Suprapubic skin (tissue), 4 donors: ENCODE measurements at regions not wholly inside any gene's neighbourhood (a gene's known extent, or its start where the extent isn't known, plus 50 kb on each side); places are given as distances from the start of the nearest gene placed in this dataset.

ENCODE experiments used
- EP300 ChIP-seq: sonication (generic); formaldehyde crosslinking; IDR thresholded peaks from one replicate; pipeline ENCODE4 v1.6.1; 2017; ENCODE audit warnings: antibody characterized with exemption
- POLR2A ChIP-seq, 2 donors: fragments of 450-650 bp; IDR thresholded peaks; one replicate each; pipeline ENCODE4 v1.6.1; 2017; ENCODE audit warnings: antibody characterized with exemption in 2 of 2, mild to moderate bottlenecking in 2 of 2, moderate library complexity in 2 of 2
- POLR2AphosphoS5 ChIP-seq, 3 donors: sonication (generic); formaldehyde crosslinking; IDR thresholded peaks; one replicate each; pipeline ENCODE4 v1.6.1; 2017; ENCODE audit warnings: antibody characterized with exemption in 3 of 3
- TF ChIP-seq, protein P1 (sequence below), 2 donors: fragments of 200-600 bp in 1 of 2; fragments of 450-650 bp in 1 of 2; sonication (generic) in 1 of 2; IDR thresholded peaks; one replicate each; pipeline ENCODE4 v1.5.1; 2016 to 2019; ENCODE audit warnings: antibody characterized with exemption in 2 of 2, mild to moderate bottlenecking in 1 of 2, moderate library complexity in 1 of 2

DNA sequence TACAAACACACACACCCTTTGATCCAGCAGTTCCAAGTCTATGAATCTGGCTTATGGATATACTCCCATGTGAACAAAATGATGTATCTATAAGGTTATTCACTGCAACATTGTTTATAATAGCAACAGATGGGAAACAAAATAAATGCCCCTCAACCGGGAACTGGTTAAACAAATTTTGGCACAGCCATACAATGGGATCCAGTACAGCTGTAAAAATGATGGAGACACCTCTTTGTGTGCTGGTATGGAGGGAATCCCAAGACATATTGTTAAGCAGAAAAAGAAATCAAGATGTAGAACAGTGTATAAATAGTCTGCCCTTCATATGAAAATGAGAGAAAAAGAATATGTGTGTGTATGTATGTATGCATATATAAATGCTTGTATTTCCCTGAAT lies 155.5 kb downstream of the SNX10 start:
- no peak for TF ChIP-seq POLR2AphosphoS5 (IDR thresholded peaks at IDR 0.05)
- TF ChIP-seq, protein P1, sequence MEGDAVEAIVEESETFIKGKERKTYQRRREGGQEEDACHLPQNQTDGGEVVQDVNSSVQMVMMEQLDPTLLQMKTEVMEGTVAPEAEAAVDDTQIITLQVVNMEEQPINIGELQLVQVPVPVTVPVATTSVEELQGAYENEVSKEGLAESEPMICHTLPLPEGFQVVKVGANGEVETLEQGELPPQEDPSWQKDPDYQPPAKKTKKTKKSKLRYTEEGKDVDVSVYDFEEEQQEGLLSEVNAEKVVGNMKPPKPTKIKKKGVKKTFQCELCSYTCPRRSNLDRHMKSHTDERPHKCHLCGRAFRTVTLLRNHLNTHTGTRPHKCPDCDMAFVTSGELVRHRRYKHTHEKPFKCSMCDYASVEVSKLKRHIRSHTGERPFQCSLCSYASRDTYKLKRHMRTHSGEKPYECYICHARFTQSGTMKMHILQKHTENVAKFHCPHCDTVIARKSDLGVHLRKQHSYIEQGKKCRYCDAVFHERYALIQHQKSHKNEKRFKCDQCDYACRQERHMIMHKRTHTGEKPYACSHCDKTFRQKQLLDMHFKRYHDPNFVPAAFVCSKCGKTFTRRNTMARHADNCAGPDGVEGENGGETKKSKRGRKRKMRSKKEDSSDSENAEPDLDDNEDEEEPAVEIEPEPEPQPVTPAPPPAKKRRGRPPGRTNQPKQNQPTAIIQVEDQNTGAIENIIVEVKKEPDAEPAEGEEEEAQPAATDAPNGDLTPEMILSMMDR (IDR thresholded peaks at IDR 0.05), result no peak
- no peak for TF ChIP-seq EP300
- TF ChIP-seq POLR2A (IDR thresholded peaks at IDR 0.05), result no peak
